WTC11 (cell line): ENCODE measurements at regions not wholly inside any gene's neighbourhood (a gene's known extent, or its start where the extent isn't known, plus 50 kb on each side); places are given as distances from the start of the nearest gene placed in this dataset.

Source experiments
- ATAC-seq: fragments of 200-7000 bp; cut with Tn5 transposase; 2 replicates; pipeline ENCODE4 v1.10.0; 2021; ENCODE audit warnings: mild to moderate bottlenecking, moderate library complexity
- CTCF ChIA-PET: fragments of 300-600 bp; sonication (Branson Sonifier 250); formaldehyde crosslinking; loops from one replicate; lab custom pipeline; 2021; ENCODE audit warnings: antibody characterized with exemption; lab: Charles Lee
- POLR2A ChIA-PET: fragments of 350-600 bp; sonication (Branson Sonifier 250); formaldehyde crosslinking; loops from one replicate; lab custom pipeline; 2021; ENCODE audit warnings: antibody characterized with exemption; lab: Charles Lee
- DNase-seq: peaks from one replicate; pipeline ENCODE4 v3.0.0; 2021; ENCODE audit warnings: low spot score
- H3K27ac Mint-ChIP-seq: 2 replicates; pipeline ENCODE4 v1.8.0; 2021; ENCODE audit warnings: mixed read lengths
- H3K27me3 Mint-ChIP-seq: 2 replicates; pipeline ENCODE4 v1.8.0; 2021; ENCODE audit warnings: low read depth, mild to moderate bottlenecking, moderate library complexity, mixed read lengths
- H3K36me3 Mint-ChIP-seq: 2 replicates; pipeline ENCODE4 v1.8.0; 2021; ENCODE audit warnings: mixed read lengths
- H3K4me1 Mint-ChIP-seq: 2 replicates; pipeline ENCODE4 v1.8.0; 2022; ENCODE audit warnings: mixed read lengths
- H3K4me3 Mint-ChIP-seq: 2 replicates; pipeline ENCODE4 v1.8.0; 2021; ENCODE audit warnings: mild to moderate bottlenecking, moderate library complexity, mixed read lengths
- H3K9me3 Mint-ChIP-seq: 2 replicates; pipeline ENCODE4 v1.8.0; 2021; ENCODE audit warnings: mixed read lengths
- ATF3 ChIP-seq: sonication (generic); formaldehyde crosslinking; conservative IDR thresholded peaks from 2 replicates; pipeline ENCODE4 v1.8.1; 2022; ENCODE audit warnings: mild to moderate bottlenecking, missing genetic modification reagents
- CBFB ChIP-seq: sonication (generic); formaldehyde crosslinking; IDR thresholded peaks from 2 replicates; pipeline ENCODE4 v1.8.1; 2022; ENCODE audit warnings: mild to moderate bottlenecking, low read depth, missing genetic modification reagents
- CREM ChIP-seq: sonication (generic); formaldehyde crosslinking; IDR thresholded peaks from 2 replicates; pipeline ENCODE4 v1.8.1; 2022; ENCODE audit warnings: mild to moderate bottlenecking, missing genetic modification reagents, moderate library complexity
- E2F1 ChIP-seq: sonication (generic); formaldehyde crosslinking; IDR thresholded peaks from 2 replicates; pipeline ENCODE4 v1.8.0; 2022; ENCODE audit warnings: mild to moderate bottlenecking, missing genetic modification reagents
- ETV6 ChIP-seq: sonication (generic); formaldehyde crosslinking; IDR thresholded peaks from 2 replicates; pipeline ENCODE4 v1.8.1; 2022; ENCODE audit warnings: mild to moderate bottlenecking, missing genetic modification reagents
- FOXJ3 ChIP-seq: sonication (generic); formaldehyde crosslinking; IDR thresholded peaks from 2 replicates; pipeline ENCODE4 v1.9.0; 2021; ENCODE audit warnings: missing genetic modification reagents, mild to moderate bottlenecking, borderline replicate concordance
- GRHL2 ChIP-seq: fragments of 250-450 bp; sonication (Bioruptor Pico); IDR thresholded peaks from 2 replicates; pipeline ENCODE4 v1.8.0; 2022; ENCODE audit warnings: mild to moderate bottlenecking, moderate library complexity; ENCODE audit not compliant: insufficient replicate concordance, severe bottlenecking
- IRF1 ChIP-seq: sonication (generic); formaldehyde crosslinking; IDR thresholded peaks from 2 replicates; pipeline ENCODE4 v1.8.0; 2023; ENCODE audit warnings: missing genetic modification reagents
- JAZF1 ChIP-seq: fragments of 250-450 bp; sonication (Bioruptor Pico); IDR thresholded peaks from 2 replicates; pipeline ENCODE4 v1.9.0; 2021; ENCODE audit warnings: moderate library complexity, mild to moderate bottlenecking, inconsistent platforms
- MYBL2 ChIP-seq: sonication (generic); formaldehyde crosslinking; IDR thresholded peaks from 2 replicates; pipeline ENCODE4 v1.8.1; 2023; ENCODE audit warnings: mild to moderate bottlenecking, moderate library complexity, missing genetic modification reagents
- NR2C2 ChIP-seq: sonication (generic); formaldehyde crosslinking; IDR thresholded peaks from 2 replicates; pipeline ENCODE4 v1.8.0; 2022; ENCODE audit warnings: mild to moderate bottlenecking, missing genetic modification reagents
- NR3C1 ChIP-seq: sonication (generic); formaldehyde crosslinking; conservative IDR thresholded peaks from 2 replicates; pipeline ENCODE4 v1.8.1; 2023; ENCODE audit warnings: low read depth, mild to moderate bottlenecking, missing genetic modification reagents
- OVOL2 ChIP-seq: fragments of 250-450 bp; sonication (Bioruptor Pico); IDR thresholded peaks from 2 replicates; pipeline ENCODE4 v1.9.0; 2021; ENCODE audit warnings: mild to moderate bottlenecking, borderline replicate concordance
- RORB ChIP-seq: fragments of 250-450 bp; sonication (Bioruptor Pico); IDR thresholded peaks from 2 replicates; pipeline ENCODE4 v1.9.0; 2021; ENCODE audit warnings: mild to moderate bottlenecking
- SOX15 ChIP-seq: fragments of 250-450 bp; sonication (Bioruptor Pico); IDR thresholded peaks from 2 replicates; pipeline ENCODE4 v1.9.0; 2021; ENCODE audit warnings: mild to moderate bottlenecking
- SP1 ChIP-seq: sonication (generic); formaldehyde crosslinking; conservative IDR thresholded peaks from 2 replicates; pipeline ENCODE4 v1.8.1; 2022; ENCODE audit warnings: missing genetic modification reagents
- TEAD4 ChIP-seq: sonication (generic); formaldehyde crosslinking; IDR thresholded peaks from 2 replicates; pipeline ENCODE4 v1.8.0; 2022; ENCODE audit warnings: mild to moderate bottlenecking, missing genetic modification reagents
- ZMAT4 ChIP-seq: fragments of 250-450 bp; sonication (Bioruptor Pico); IDR thresholded peaks from 2 replicates; pipeline ENCODE4 v1.9.0; 2021; ENCODE audit warnings: mild to moderate bottlenecking
- ZNF121 ChIP-seq: sonication (generic); formaldehyde crosslinking; IDR thresholded peaks from 2 replicates; pipeline ENCODE4 v1.8.0; 2023; ENCODE audit warnings: missing genetic modification reagents
- ZNF219 ChIP-seq: sonication (generic); formaldehyde crosslinking; IDR thresholded peaks from 2 replicates; pipeline ENCODE4 v1.8.0; 2023; ENCODE audit warnings: missing genetic modification reagents, mild to moderate bottlenecking, borderline replicate concordance
- ZNF317 ChIP-seq: sonication (generic); formaldehyde crosslinking; IDR thresholded peaks from 2 replicates; pipeline ENCODE4 v1.8.1; 2023; ENCODE audit warnings: low read depth, mild to moderate bottlenecking, moderate library complexity, missing genetic modification reagents, borderline replicate concordance
- ZNF416 ChIP-seq: fragments of 250-450 bp; sonication (Bioruptor Pico); IDR thresholded peaks from 2 replicates; pipeline ENCODE4 v1.9.0; 2021; ENCODE audit warnings: mild to moderate bottlenecking, inconsistent platforms
- ZNF512 ChIP-seq: sonication (generic); formaldehyde crosslinking; IDR thresholded peaks from 2 replicates; pipeline ENCODE4 v1.8.1; 2022; ENCODE audit warnings: missing genetic modification reagents, borderline replicate concordance
- ZNF671 ChIP-seq: fragments of 250-450 bp; sonication (Bioruptor Pico); IDR thresholded peaks from 2 replicates; pipeline ENCODE4 v1.8.0; 2021; ENCODE audit warnings: mild to moderate bottlenecking

GRCh38 chr7:17444151-17444550 is 145.7 kb downstream of the AHR start (continued):
- TF ChIP-seq RORB (CRISPR knock-in tag) (no peak), NR2C2 (CRISPR knock-in tag) (no peak), NR3C1 (CRISPR knock-in tag) (no peak), ZNF512 (CRISPR knock-in tag) (no peak), ZNF121 (CRISPR knock-in tag) (no peak), SOX15 (CRISPR knock-in tag) (no peak), GRHL2 (CRISPR knock-in tag) (no peak), ETV6 (CRISPR knock-in tag) (no peak)

- H3K4me3 Mint-ChIP-seq, result no peak overlapping the region
- peaks cover 57% of the 10 kb centered on the region for H3K9me3 Mint-ChIP-seq
- H3K27ac Mint-ChIP-seq, result no peak overlapping the region
- ATAC-seq (no peak; the same call in 1 of the 2 replicates), DNase-seq (no peak)
- CTCF ChIA-PET, result no interaction called here
- no peak for TF ChIP-seq ZNF317 (CRISPR knock-in tag)
- TF ChIP-seq CBFB (CRISPR knock-in tag), result no peak
- TF ChIP-seq ZMAT4 (CRISPR knock-in tag), result no peak
- no peak for TF ChIP-seq ATF3
- TF ChIP-seq FOXJ3 (CRISPR knock-in tag), result no peak
- no peak for TF ChIP-seq IRF1
- TF ChIP-seq, all 79 proteins: peak for 0
- no peaks in the 10 kb centered on the region; the same call in 1 of the 2 replicates for H3K27me3 Mint-ChIP-seq
- H3K4me1 Mint-ChIP-seq, result peaks cover 19% of the 10 kb centered on the region
- H3K36me3 Mint-ChIP-seq, result peaks cover 52% of the 10 kb centered on the region
- POLR2A ChIA-PET, result no interaction called here
Measured at GRCh38 chr7:17444673-17445072, 146.2 kb downstream of the AHR start.

GRCh38 chr7:17446340-17446739 is 147.9 kb downstream of the AHR start:
- TF ChIP-seq SP1 (no peak), ZNF671 (CRISPR knock-in tag) (no peak), CBFB (CRISPR knock-in tag) (no peak), ETV6 (CRISPR knock-in tag) (no peak), TEAD4 (CRISPR knock-in tag) (no peak), CREM (CRISPR knock-in tag) (no peak), FOXJ3 (CRISPR knock-in tag) (no peak), IRF1 (no peak), ZNF317 (CRISPR knock-in tag) (no peak), OVOL2 (CRISPR knock-in tag) (no peak), ZNF219 (CRISPR knock-in tag) (no peak), JAZF1 (CRISPR knock-in tag) (no peak), MYBL2 (CRISPR knock-in tag) (no peak), ZNF416 (CRISPR knock-in tag) (no peak), E2F1 (CRISPR knock-in tag) (no peak)
- H3K9me3 Mint-ChIP-seq, result peaks cover 53% of the 10 kb centered on the region
- ChIA-PET CTCF (interaction anchor here (0.6 kb wide), 1 partner anchor 135 kb away, joined by 5 read pairs; no protein-coding TSS in a partner anchor), POLR2A (interaction anchor here (0.6 to 0.7 kb wide), 2 partner anchors 14 to 622 kb away, joined by 4 read pairs; no protein-coding TSS in a partner anchor)
- H3K27ac Mint-ChIP-seq, result no peak overlapping the region
- no peak for ATAC-seq
- no peak overlapping the region for H3K4me3 Mint-ChIP-seq
- no peaks in the 10 kb centered on the region; the same call in 1 of the 2 replicates for H3K27me3 Mint-ChIP-seq
- H3K36me3 Mint-ChIP-seq, result peaks cover 40% of the 10 kb centered on the region
- peaks cover 8% of the 10 kb centered on the region for H3K4me1 Mint-ChIP-seq
- DNase-seq, result no peak
